ENCODE measurements at regions not wholly inside any gene's neighbourhood (a gene's known extent, or its start where the extent isn't known, plus 50 kb on each side); places are given as distances from the start of the nearest gene placed in this dataset.

DNA sequence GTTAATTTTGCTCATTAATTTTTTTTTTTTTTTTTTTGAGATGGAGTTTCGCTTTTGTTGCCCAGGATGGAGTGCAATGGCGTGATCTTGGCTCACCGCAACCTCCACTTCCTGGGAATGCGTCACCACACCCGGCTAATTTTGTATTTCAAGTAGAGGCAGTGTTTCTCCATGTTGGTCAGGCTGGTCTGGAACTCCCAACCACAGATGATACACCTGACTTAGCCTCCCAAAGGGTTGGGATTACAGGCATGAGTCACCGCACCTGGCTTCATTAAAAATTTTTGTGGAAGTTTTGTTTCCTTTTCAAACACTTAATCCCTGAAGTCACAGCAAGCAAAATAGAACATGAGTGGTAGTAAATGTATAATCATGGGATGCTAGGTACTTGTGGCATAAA lies 857.2 kb upstream of the PHF14 start:
- 100% methylated on average over 1 of the region's 6 CpGs; no CpG with 5 or more reads in 1 of the 2 experiments for WGBS, 2 experiments (ENCODE audit: extremely low coverage in 2 of 2, insufficient read length in 1 of 2)
- H2BK20ac ChIP-seq (ENCODE audit: low read depth, low read length): no peak overlapping the region
- H2BK15ac ChIP-seq (ENCODE audit: low read depth, low read length): no peak overlapping the region
- POLR2A ChIA-PET (ENCODE audit: unreplicated experiment): no interaction called here
- no peak overlapping the region for H4K91ac ChIP-seq (ENCODE audit: insufficient read depth, low read depth, low read length)
- H3K36me3 ChIP-seq (ENCODE audit: control insufficient read depth, insufficient read depth, low read length): no peaks in the 10 kb centered on the region
- H4K8ac ChIP-seq (ENCODE audit: low read depth in 2 of 2, low read length in 2 of 2): no peak overlapping the region
- H4K20me1 ChIP-seq (ENCODE audit: insufficient read depth, low read length): no peaks in the 10 kb centered on the region
- H3K4me3 ChIP-seq (ENCODE audit: insufficient read depth, low read depth, low read length): no peak overlapping the region
- no peak overlapping the region for H3K4me2 ChIP-seq (ENCODE audit: low read depth, low read length)
- no peak overlapping the region for H2BK5ac ChIP-seq (ENCODE audit: low read depth, low read length, poor library complexity, severe bottlenecking)
- CTCF ChIA-PET: interaction anchor here (0.6 kb wide), 1 partner anchor 28 kb away, joined by 4 read pairs; no protein-coding TSS in a partner anchor
- H3K4ac ChIP-seq (ENCODE audit: low read depth, low read length): no peak overlapping the region
- dilution Hi-C loops (cut with HindIII; ENCODE audit: low sequenced_read_pairs, unreplicated experiment) (no loop called here), in situ Hi-C loops (cut with MboI; ENCODE audit: low sequenced_read_pairs) (no loop called here), intact Hi-C loops (cut with micrococcal nuclease) (no loop called here)
- no peak overlapping the region for H3K14ac ChIP-seq (replicated peaks; ENCODE audit: low read depth, low read length)
- H3K9me1 ChIP-seq (ENCODE audit: insufficient read depth, low read length): no peaks in the 10 kb centered on the region
- no peak overlapping the region for H3K9ac ChIP-seq (ENCODE audit: low read depth, low read length)
- H2BK120ac ChIP-seq (ENCODE audit: low read depth, low read length): no peak overlapping the region
- H3K4me1 ChIP-seq (ENCODE audit: control insufficient read depth, insufficient read depth, low read length): no peaks in the 10 kb centered on the region
- peaks cover 7% of the 10 kb centered on the region for H3K9me3 ChIP-seq (ENCODE audit: control insufficient read depth, insufficient read depth, low read length)
- no peak overlapping the region for H3K27ac ChIP-seq (ENCODE audit: insufficient read depth, low read length)
- ATAC-seq (ENCODE audit: low read depth): no peak
- H3K79me1 ChIP-seq (ENCODE audit: low read depth in 1 of 2, low read length in 2 of 2): no peaks in the 10 kb centered on the region
- BruUV-seq (replicated peaks): no TSS peak
- no peak overlapping the region for H3K23ac ChIP-seq (ENCODE audit: low read depth, low read length)
- H2AFZ ChIP-seq (replicated peaks; ENCODE audit: low read length, poor library complexity): no peak overlapping the region
- TF ChIP-seq BHLHE40 (IDR thresholded peaks at IDR 0.05; ENCODE audit: low read depth, low read length) (no peak), RFX5 (IDR thresholded peaks at IDR 0.05; ENCODE audit: low read depth, low read length) (no peak), SMC3 (IDR thresholded peaks at IDR 0.05; ENCODE audit: low read depth, low read length) (no peak), MXI1 (IDR thresholded peaks at IDR 0.05; ENCODE audit: borderline replicate concordance, low read depth, low read length) (no peak), USF2 (IDR thresholded peaks at IDR 0.05; ENCODE audit: low read depth, low read length) (no peak), MAFK (IDR thresholded peaks at IDR 0.05; ENCODE audit: low read depth, low read length) (no peak), RAD21 (IDR thresholded peaks at IDR 0.05; ENCODE audit: low read length) (no peak), FOS (IDR thresholded peaks at IDR 0.05; ENCODE audit: low read depth, low read length) (no peak), CEBPB (IDR thresholded peaks at IDR 0.05; ENCODE audit: low read depth, low read length) (no peak), NFE2L2 (IDR thresholded peaks at IDR 0.05; ENCODE audit: low read depth, low read length) (no peak), RCOR1 (IDR thresholded peaks at IDR 0.05; ENCODE audit: insufficient replicate concordance, low read length) (no peak), CHD1 (IDR thresholded peaks at IDR 0.05; ENCODE audit: low read depth, low read length) (no peak), MAZ (IDR thresholded peaks at IDR 0.05; ENCODE audit: borderline replicate concordance, low read depth, low read length) (no peak), POLR2A (IDR thresholded peaks at IDR 0.05; ENCODE audit: low read depth, low read length) (no peak)
- TF ChIP-seq, protein P1, sequence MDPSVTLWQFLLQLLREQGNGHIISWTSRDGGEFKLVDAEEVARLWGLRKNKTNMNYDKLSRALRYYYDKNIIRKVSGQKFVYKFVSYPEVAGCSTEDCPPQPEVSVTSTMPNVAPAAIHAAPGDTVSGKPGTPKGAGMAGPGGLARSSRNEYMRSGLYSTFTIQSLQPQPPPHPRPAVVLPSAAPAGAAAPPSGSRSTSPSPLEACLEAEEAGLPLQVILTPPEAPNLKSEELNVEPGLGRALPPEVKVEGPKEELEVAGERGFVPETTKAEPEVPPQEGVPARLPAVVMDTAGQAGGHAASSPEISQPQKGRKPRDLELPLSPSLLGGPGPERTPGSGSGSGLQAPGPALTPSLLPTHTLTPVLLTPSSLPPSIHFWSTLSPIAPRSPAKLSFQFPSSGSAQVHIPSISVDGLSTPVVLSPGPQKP (IDR thresholded peaks at IDR 0.05; ENCODE audit: borderline replicate concordance, low read depth, low read length): no peak
- TF ChIP-seq, protein P2, sequence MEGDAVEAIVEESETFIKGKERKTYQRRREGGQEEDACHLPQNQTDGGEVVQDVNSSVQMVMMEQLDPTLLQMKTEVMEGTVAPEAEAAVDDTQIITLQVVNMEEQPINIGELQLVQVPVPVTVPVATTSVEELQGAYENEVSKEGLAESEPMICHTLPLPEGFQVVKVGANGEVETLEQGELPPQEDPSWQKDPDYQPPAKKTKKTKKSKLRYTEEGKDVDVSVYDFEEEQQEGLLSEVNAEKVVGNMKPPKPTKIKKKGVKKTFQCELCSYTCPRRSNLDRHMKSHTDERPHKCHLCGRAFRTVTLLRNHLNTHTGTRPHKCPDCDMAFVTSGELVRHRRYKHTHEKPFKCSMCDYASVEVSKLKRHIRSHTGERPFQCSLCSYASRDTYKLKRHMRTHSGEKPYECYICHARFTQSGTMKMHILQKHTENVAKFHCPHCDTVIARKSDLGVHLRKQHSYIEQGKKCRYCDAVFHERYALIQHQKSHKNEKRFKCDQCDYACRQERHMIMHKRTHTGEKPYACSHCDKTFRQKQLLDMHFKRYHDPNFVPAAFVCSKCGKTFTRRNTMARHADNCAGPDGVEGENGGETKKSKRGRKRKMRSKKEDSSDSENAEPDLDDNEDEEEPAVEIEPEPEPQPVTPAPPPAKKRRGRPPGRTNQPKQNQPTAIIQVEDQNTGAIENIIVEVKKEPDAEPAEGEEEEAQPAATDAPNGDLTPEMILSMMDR (conservative IDR thresholded peaks at IDR 0.05; ENCODE audit: low read depth, low read length): no peak
- H3K18ac ChIP-seq (ENCODE audit: low read depth, low read length): no peak overlapping the region
- H2AK9ac ChIP-seq (replicated peaks; ENCODE audit: low read depth, low read length, poor library complexity): no peak overlapping the region
- DNase-seq: no peak
- no peaks in the 10 kb centered on the region for H3K27me3 ChIP-seq (ENCODE audit: control insufficient read depth, insufficient read depth, low read length)
- no peak overlapping the region for H2AK5ac ChIP-seq (ENCODE audit: low read depth, low read length)
- no peak overlapping the region for H4K5ac ChIP-seq (ENCODE audit: low read depth, low read length)
- no peak overlapping the region for H3K56ac ChIP-seq (ENCODE audit: extremely low read depth, insufficient read depth, low read length)

All from IMR-90 (cell line).